ENCODE measurements at regions not wholly inside any gene's neighbourhood (a gene's known extent, or its start where the extent isn't known, plus 50 kb on each side); places are given as distances from the start of the nearest gene placed in this dataset.

GRCh38 chr5:103927739-103928138 lies 365.1 kb upstream of the NUDT12 start:
- H3K36me3 Mint-ChIP-seq = no peaks in the 10 kb centered on the region
- H3K4me1 Mint-ChIP-seq = no peaks in the 10 kb centered on the region
- H3K9me3 ChIP-seq (ENCODE audit: low read length) = no peaks in the 10 kb centered on the region
- no peaks in the 10 kb centered on the region for H3K4me1 ChIP-seq (ENCODE audit: insufficient read depth, low read length)
- DNase-seq = no peak
- POLR2A ChIA-PET = no interaction called here
- H3K27me3 ChIP-seq (ENCODE audit: insufficient read depth, low read length, poor library complexity, severe bottlenecking) = no peaks in the 10 kb centered on the region
- H3K4me3 Mint-ChIP-seq = no peak overlapping the region
- no peaks in the 10 kb centered on the region for H3K36me3 ChIP-seq (ENCODE audit: insufficient read depth, low read length)
- peaks cover 0 to 14% (median 6%) of the 10 kb centered on the region in 5 donors for H3K9me3 Mint-ChIP-seq
- no peaks in the 10 kb centered on the region for H3K27me3 Mint-ChIP-seq
- H3K27ac Mint-ChIP-seq = no peak overlapping the region
- no peak overlapping the region for H3K27ac ChIP-seq (ENCODE audit: low read depth, low read length)
- H3K4me3 ChIP-seq (ENCODE audit: low read length) = no peak overlapping the region
- CTCF ChIA-PET = no interaction called here

- Mint-ChIP-seq H3K27ac (no peak overlapping the region), H3K4me3 (no peak overlapping the region), H3K36me3 (no peaks in the 10 kb centered on the region), H3K9me3 (peaks cover 0 to 15% (median 6%) of the 10 kb centered on the region in 5 donors), H3K27me3 (no peaks in the 10 kb centered on the region), H3K4me1 (no peaks in the 10 kb centered on the region)
- no peaks in the 10 kb centered on the region for H3K4me1 ChIP-seq (ENCODE audit: insufficient read depth, low read length)
- H3K27me3 ChIP-seq (ENCODE audit: insufficient read depth, low read length, poor library complexity, severe bottlenecking) = no peaks in the 10 kb centered on the region
- no peak overlapping the region for H3K27ac ChIP-seq (ENCODE audit: low read depth, low read length)
- DNase-seq = no peak
- no peaks in the 10 kb centered on the region for H3K36me3 ChIP-seq (ENCODE audit: insufficient read depth, low read length)
- POLR2A ChIA-PET = no interaction called here
- CTCF ChIA-PET = no interaction called here
- no peak overlapping the region for H3K4me3 ChIP-seq (ENCODE audit: low read length)
- no peaks in the 10 kb centered on the region for H3K9me3 ChIP-seq (ENCODE audit: low read length)
These were observed 361.1 kb upstream of the NUDT12 start for GRCh38 chr5:103923616-103924168.

GRCh38 chr5:103919506-103919905 lies 356.9 kb upstream of the NUDT12 start:
- Histone ChIP-seq H3K4me3 (ENCODE audit: low read length) (no peak overlapping the region), H3K36me3 (ENCODE audit: insufficient read depth, low read length) (no peaks in the 10 kb centered on the region), H3K4me1 (ENCODE audit: insufficient read depth, low read length) (no peaks in the 10 kb centered on the region), H3K9me3 (ENCODE audit: low read length) (no peaks in the 10 kb centered on the region), H3K27ac (ENCODE audit: low read depth, low read length) (no peak overlapping the region), H3K27me3 (ENCODE audit: insufficient read depth, low read length, poor library complexity, severe bottlenecking) (no peaks in the 10 kb centered on the region)
- no peak for DNase-seq
- Mint-ChIP-seq H3K36me3 (no peaks in the 10 kb centered on the region), H3K27ac (no peak overlapping the region), H3K4me1 (no peaks in the 10 kb centered on the region), H3K4me3 (no peak overlapping the region), H3K27me3 (no peaks in the 10 kb centered on the region), H3K9me3 (peaks cover 0 to 6% (median 2%) of the 10 kb centered on the region in 5 donors)
- POLR2A ChIA-PET = no interaction called here
- CTCF ChIA-PET = no interaction called here

GRCh38 chr5:103918668-103919367 lies 356.2 kb upstream of the NUDT12 start:
- H3K9me3 Mint-ChIP-seq = peaks cover 0 to 11% (median 2%) of the 10 kb centered on the region in 5 donors
- no peak overlapping the region for H3K27ac ChIP-seq (ENCODE audit: low read depth, low read length)

GRCh38 chr5:103915081-103915480 lies 352.5 kb upstream of the NUDT12 start:
- Mint-ChIP-seq H3K4me1 (no peaks in the 10 kb centered on the region), H3K4me3 (no peak overlapping the region), H3K36me3 (no peaks in the 10 kb centered on the region), H3K9me3 (peaks cover 0 to 14% (median 0%) of the 10 kb centered on the region in 5 donors), H3K27me3 (no peaks in the 10 kb centered on the region), H3K27ac (no peak overlapping the region)
- ChIA-PET CTCF (no interaction called here), POLR2A (no interaction called here)
- DNase-seq = no peak
- Histone ChIP-seq H3K27ac (ENCODE audit: low read depth, low read length) (no peak overlapping the region), H3K4me3 (ENCODE audit: low read length) (no peak overlapping the region), H3K36me3 (ENCODE audit: insufficient read depth, low read length) (no peaks in the 10 kb centered on the region), H3K9me3 (ENCODE audit: low read length) (no peaks in the 10 kb centered on the region), H3K27me3 (ENCODE audit: insufficient read depth, low read length, poor library complexity, severe bottlenecking) (no peaks in the 10 kb centered on the region), H3K4me1 (ENCODE audit: insufficient read depth, low read length) (no peaks in the 10 kb centered on the region)

More at GRCh38 chr5:103918668-103919367, 356.2 kb upstream of the NUDT12 start:
- H3K4me1 Mint-ChIP-seq = no peaks in the 10 kb centered on the region
- no peaks in the 10 kb centered on the region for H3K27me3 Mint-ChIP-seq
- H3K4me3 Mint-ChIP-seq = no peak overlapping the region
- no peaks in the 10 kb centered on the region for H3K36me3 Mint-ChIP-seq
- Histone ChIP-seq H3K27me3 (ENCODE audit: insufficient read depth, low read length, poor library complexity, severe bottlenecking) (no peaks in the 10 kb centered on the region), H3K4me3 (ENCODE audit: low read length) (no peak overlapping the region), H3K4me1 (ENCODE audit: insufficient read depth, low read length) (no peaks in the 10 kb centered on the region), H3K36me3 (ENCODE audit: insufficient read depth, low read length) (no peaks in the 10 kb centered on the region), H3K9me3 (ENCODE audit: low read length) (no peaks in the 10 kb centered on the region)
- CTCF ChIA-PET = no interaction called here
- DNase-seq = no peak
- no peak overlapping the region for H3K27ac Mint-ChIP-seq
- POLR2A ChIA-PET = no interaction called here

GRCh38 chr5:103910786-103911185 lies 348.2 kb upstream of the NUDT12 start:
- Histone ChIP-seq H3K9me3 (ENCODE audit: low read length) (no peaks in the 10 kb centered on the region), H3K27ac (ENCODE audit: low read depth, low read length) (no peak overlapping the region), H3K4me1 (ENCODE audit: insufficient read depth, low read length) (no peaks in the 10 kb centered on the region), H3K27me3 (ENCODE audit: insufficient read depth, low read length, poor library complexity, severe bottlenecking) (no peaks in the 10 kb centered on the region), H3K36me3 (ENCODE audit: insufficient read depth, low read length) (no peaks in the 10 kb centered on the region), H3K4me3 (ENCODE audit: low read length) (no peak overlapping the region)
- H3K4me3 Mint-ChIP-seq = no peak overlapping the region
- ChIA-PET CTCF (no interaction called here), POLR2A (no interaction called here)
- no peak for DNase-seq
- H3K36me3 Mint-ChIP-seq = no peaks in the 10 kb centered on the region
- no peak overlapping the region for H3K27ac Mint-ChIP-seq
- no peaks in the 10 kb centered on the region for H3K27me3 Mint-ChIP-seq
- H3K9me3 Mint-ChIP-seq = peaks cover 0 to 19% (median 0%) of the 10 kb centered on the region in 5 donors
- H3K4me1 Mint-ChIP-seq = no peaks in the 10 kb centered on the region

- Mint-ChIP-seq H3K36me3 (no peaks in the 10 kb centered on the region), H3K9me3 (peaks cover 0 to 17% (median 0%) of the 10 kb centered on the region in 5 donors), H3K27ac (no peak overlapping the region), H3K4me3 (no peak overlapping the region), H3K4me1 (no peaks in the 10 kb centered on the region), H3K27me3 (no peaks in the 10 kb centered on the region)
- no peak overlapping the region for H3K27ac ChIP-seq (ENCODE audit: low read depth, low read length)
- ChIA-PET CTCF (no interaction called here), POLR2A (no interaction called here)
- H3K4me1 ChIP-seq (ENCODE audit: insufficient read depth, low read length) = no peaks in the 10 kb centered on the region
- no peaks in the 10 kb centered on the region for H3K9me3 ChIP-seq (ENCODE audit: low read length)
- H3K36me3 ChIP-seq (ENCODE audit: insufficient read depth, low read length) = no peaks in the 10 kb centered on the region
- DNase-seq = no peak
- no peaks in the 10 kb centered on the region for H3K27me3 ChIP-seq (ENCODE audit: insufficient read depth, low read length, poor library complexity, severe bottlenecking)
- no peak overlapping the region for H3K4me3 ChIP-seq (ENCODE audit: low read length)
These were observed 347.4 kb upstream of the NUDT12 start for GRCh38 chr5:103910011-103910410.

- Histone ChIP-seq H3K4me3 (ENCODE audit: low read length) (no peak overlapping the region), H3K36me3 (ENCODE audit: insufficient read depth, low read length) (no peaks in the 10 kb centered on the region), H3K9me3 (ENCODE audit: low read length) (no peaks in the 10 kb centered on the region), H3K27me3 (ENCODE audit: insufficient read depth, low read length, poor library complexity, severe bottlenecking) (no peaks in the 10 kb centered on the region), H3K27ac (ENCODE audit: low read depth, low read length) (no peak overlapping the region), H3K4me1 (ENCODE audit: insufficient read depth, low read length) (no peaks in the 10 kb centered on the region)
- no peak overlapping the region for H3K27ac Mint-ChIP-seq
- no peak for DNase-seq
- no peaks in the 10 kb centered on the region for H3K4me1 Mint-ChIP-seq
- ChIA-PET POLR2A (no interaction called here), CTCF (no interaction called here)
- H3K36me3 Mint-ChIP-seq = no peaks in the 10 kb centered on the region
- H3K27me3 Mint-ChIP-seq = no peaks in the 10 kb centered on the region
- H3K9me3 Mint-ChIP-seq = peaks cover 0 to 15% (median 1%) of the 10 kb centered on the region in 5 donors
- H3K4me3 Mint-ChIP-seq = no peak overlapping the region
These were observed 346.8 kb upstream of the NUDT12 start for GRCh38 chr5:103909391-103909790.

All from CD8-positive, alpha-beta memory T cell (primary cell).